GM12878 (cell line): ENCODE measurements at regions not wholly inside any gene's neighbourhood (a gene's known extent, or its start where the extent isn't known, plus 50 kb on each side); places are given as distances from the start of the nearest gene placed in this dataset.

Experiments
- CEBPB ChIP-seq, 2 experiments: fragments of 150-350 bp in 1 of 2; IDR thresholded peaks; 2 replicates each; pipeline ENCODE4 v1.6.1; 2012 to 2014; ENCODE audit warnings: low read depth in 2 of 2, low read length in 2 of 2, borderline replicate concordance in 1 of 2, inconsistent platforms in 1 of 2
- CREM ChIP-seq: IDR thresholded peaks from 2 replicates; pipeline ENCODE4 v1.6.1; 2014; ENCODE audit warnings: antibody characterized with exemption, low read depth
- POLR2A ChIP-seq: IDR thresholded peaks from 2 replicates; pipeline ENCODE4 v1.6.1; 2011; ENCODE audit warnings: low read depth, mild to moderate bottlenecking, low read length

DNA sequence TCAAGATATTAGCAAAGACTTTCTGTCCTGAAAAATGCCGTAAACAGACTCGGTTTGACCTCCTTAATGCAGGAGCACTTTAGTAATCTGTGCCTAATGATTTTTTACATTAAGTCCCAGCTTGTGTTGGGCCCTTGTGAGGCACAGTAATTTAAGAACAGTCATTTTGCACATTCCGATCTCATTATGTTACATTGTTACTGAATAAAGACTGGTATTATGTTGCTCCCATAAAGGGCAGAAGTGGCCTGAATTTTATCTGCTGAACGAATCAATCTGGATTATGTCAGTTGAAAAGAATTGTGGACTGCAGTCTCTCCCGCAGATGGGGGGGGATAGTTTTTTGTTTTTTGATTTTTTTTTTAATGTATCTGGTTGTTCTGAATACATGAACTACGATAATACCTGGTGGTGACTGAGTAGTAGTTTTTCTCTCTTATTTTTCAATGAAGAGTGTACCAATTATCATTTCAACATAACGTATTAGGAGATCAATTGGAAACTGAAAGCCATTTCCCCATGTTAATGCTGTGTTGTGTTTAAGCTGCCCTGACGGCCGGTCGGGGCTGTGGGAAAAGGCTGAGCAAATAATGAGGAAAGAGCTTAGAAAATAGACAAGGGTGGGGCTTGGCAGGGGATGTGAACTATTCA, 290.2 kb downstream of the ZNF536 start:
- TF ChIP-seq CREM (no peak), POLR2A (no peak), CEBPB (IDR thresholded peaks at IDR 0.05; ENCODE audit: borderline replicate concordance in 1 of 2, low read depth in 2 of 2, low read length in 2 of 2) (no peak)
